ENCODE measurements at regions not wholly inside any gene's neighbourhood (a gene's known extent, or its start where the extent isn't known, plus 50 kb on each side); places are given as distances from the start of the nearest gene placed in this dataset.

DNA sequence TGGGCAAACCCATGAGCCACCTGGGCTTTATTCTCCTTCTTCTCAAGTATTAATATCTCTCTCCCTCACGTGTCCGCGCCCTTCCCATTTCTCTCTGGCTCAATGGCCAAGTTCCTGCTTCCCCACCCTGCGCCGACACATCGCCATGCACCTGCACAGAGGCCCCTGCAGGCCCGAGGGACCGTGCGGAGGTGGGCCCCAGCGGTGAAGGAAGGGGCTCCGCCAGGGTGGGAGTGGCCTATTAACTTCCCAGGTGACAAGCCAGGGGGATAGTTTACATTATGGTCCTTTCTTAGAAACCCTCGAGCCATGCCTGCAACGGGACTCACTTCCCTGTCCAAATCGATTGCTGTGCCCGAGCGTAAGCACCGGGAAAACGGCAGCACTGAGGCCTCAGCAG is 110.0 kb upstream of the ADARB2 start:
- H3K27me3 Mint-ChIP-seq = peaks cover 18% of the 10 kb centered on the region
- H3K4me1 Mint-ChIP-seq (ENCODE audit: unreplicated experiment) = no peaks in the 10 kb centered on the region
- H3K9me3 Mint-ChIP-seq = no peaks in the 10 kb centered on the region
- TF ChIP-seq, protein P1, sequence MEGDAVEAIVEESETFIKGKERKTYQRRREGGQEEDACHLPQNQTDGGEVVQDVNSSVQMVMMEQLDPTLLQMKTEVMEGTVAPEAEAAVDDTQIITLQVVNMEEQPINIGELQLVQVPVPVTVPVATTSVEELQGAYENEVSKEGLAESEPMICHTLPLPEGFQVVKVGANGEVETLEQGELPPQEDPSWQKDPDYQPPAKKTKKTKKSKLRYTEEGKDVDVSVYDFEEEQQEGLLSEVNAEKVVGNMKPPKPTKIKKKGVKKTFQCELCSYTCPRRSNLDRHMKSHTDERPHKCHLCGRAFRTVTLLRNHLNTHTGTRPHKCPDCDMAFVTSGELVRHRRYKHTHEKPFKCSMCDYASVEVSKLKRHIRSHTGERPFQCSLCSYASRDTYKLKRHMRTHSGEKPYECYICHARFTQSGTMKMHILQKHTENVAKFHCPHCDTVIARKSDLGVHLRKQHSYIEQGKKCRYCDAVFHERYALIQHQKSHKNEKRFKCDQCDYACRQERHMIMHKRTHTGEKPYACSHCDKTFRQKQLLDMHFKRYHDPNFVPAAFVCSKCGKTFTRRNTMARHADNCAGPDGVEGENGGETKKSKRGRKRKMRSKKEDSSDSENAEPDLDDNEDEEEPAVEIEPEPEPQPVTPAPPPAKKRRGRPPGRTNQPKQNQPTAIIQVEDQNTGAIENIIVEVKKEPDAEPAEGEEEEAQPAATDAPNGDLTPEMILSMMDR (conservative IDR thresholded peaks at IDR 0.05) = no peak
- H3K27ac Mint-ChIP-seq = no peak overlapping the region
- H3K4me3 Mint-ChIP-seq = no peak overlapping the region
- no peaks in the 10 kb centered on the region for H3K36me3 Mint-ChIP-seq
- no peak for DNase-seq (ENCODE audit: extremely low spot score, unreplicated experiment)

DNA sequence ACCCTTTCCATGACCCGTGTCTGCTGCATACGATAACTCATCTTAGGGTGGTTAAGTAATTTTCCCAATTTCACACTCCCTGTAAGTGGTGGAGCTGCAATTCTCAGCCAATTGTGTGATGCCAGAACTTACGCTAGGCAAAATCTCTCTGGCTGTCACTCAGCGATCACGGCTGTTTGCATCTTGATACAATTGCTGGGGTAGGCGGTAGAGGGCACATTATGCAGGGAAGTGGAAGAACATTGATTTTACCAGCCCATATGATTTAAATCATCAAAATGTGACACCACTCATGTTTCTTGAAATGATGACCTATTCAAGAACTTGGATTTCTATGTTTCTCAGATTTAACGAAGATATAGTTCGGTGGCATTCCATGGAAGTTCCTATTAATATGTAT is 108.7 kb upstream of the ADARB2 start:
- Mint-ChIP-seq H3K4me3 (no peak overlapping the region), H3K9me3 (no peaks in the 10 kb centered on the region), H3K27me3 (peaks cover 18% of the 10 kb centered on the region), H3K27ac (no peak overlapping the region), H3K4me1 (ENCODE audit: unreplicated experiment) (no peaks in the 10 kb centered on the region), H3K36me3 (no peaks in the 10 kb centered on the region)
- TF ChIP-seq, protein P1 (conservative IDR thresholded peaks at IDR 0.05) = no peak
- DNase-seq (ENCODE audit: extremely low spot score, unreplicated experiment) = no peak

DNA sequence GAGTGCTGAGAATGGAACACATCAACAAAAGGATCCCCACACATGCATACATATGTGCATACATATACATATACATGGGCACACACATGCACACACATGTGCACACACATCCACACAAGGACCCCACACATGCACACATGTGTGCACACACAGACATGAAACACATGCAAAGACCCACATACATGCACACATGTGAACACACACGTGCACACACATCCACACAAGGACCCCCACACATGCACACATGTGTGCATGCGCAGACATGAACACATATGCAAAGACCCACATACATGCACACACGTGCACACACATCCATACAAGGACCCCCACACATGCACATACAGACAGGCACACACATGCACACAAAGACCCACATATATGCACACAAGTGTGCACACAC is 104.4 kb upstream of the ADARB2 start:
- no peak overlapping the region for H3K4me3 Mint-ChIP-seq
- TF ChIP-seq, protein P1 (conservative IDR thresholded peaks at IDR 0.05) = no peak
- no peaks in the 10 kb centered on the region for H3K9me3 Mint-ChIP-seq
- no peak overlapping the region for H3K27ac Mint-ChIP-seq
- no peaks in the 10 kb centered on the region for H3K36me3 Mint-ChIP-seq
- peaks cover 23% of the 10 kb centered on the region for H3K27me3 Mint-ChIP-seq
- no peak for DNase-seq (ENCODE audit: extremely low spot score, unreplicated experiment)
- no peaks in the 10 kb centered on the region for H3K4me1 Mint-ChIP-seq (ENCODE audit: unreplicated experiment)

DNA sequence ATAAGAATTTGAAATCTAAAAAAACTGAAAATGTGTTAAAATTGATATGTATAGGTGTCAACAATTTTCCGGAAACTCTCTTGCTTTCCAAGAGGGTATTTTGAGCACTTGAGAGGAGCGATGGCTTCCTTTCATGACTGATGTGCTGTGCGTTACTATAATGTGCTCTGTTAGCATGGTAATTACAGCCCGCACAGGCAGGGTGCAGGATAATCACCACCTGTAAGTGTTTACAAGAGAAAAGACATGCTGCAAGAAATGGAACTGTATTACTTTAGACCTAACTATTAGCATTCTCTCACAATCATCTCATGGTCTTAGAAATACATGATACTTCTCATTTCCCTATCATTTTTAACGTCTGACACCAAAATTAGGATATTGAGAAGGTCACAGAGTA is 92.4 kb upstream of the ADARB2 start:
- no peak for DNase-seq (ENCODE audit: extremely low spot score, unreplicated experiment)
- H3K4me3 Mint-ChIP-seq = no peak overlapping the region
- H3K4me1 Mint-ChIP-seq (ENCODE audit: unreplicated experiment) = no peaks in the 10 kb centered on the region
- peaks cover 3% of the 10 kb centered on the region for H3K36me3 Mint-ChIP-seq
- H3K27me3 Mint-ChIP-seq = peaks cover 12% of the 10 kb centered on the region
- no peak overlapping the region for H3K27ac Mint-ChIP-seq
- H3K9me3 Mint-ChIP-seq = peaks cover 4% of the 10 kb centered on the region
- TF ChIP-seq, protein P1 (conservative IDR thresholded peaks at IDR 0.05) = no peak

DNA sequence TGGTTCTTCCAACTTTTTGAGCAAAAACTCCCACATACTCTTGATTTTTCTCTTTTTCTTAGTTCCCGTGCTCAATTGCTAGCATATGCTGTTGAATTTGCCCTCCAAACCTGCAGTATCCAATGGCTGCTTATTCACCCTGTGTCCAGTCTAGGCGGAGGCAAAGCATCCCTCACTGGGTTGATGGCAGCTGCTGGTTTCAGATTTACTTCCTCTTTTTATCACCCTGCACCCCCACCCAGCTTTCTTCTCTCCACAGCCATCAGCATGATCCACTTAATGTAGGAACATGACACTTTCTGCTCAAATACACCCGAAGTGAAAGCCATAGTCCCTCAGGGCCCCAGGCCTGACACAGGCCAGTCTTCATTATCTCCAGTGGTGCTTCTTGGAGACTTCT is 87.6 kb upstream of the ADARB2 start:
- H3K27me3 Mint-ChIP-seq = peaks cover 35% of the 10 kb centered on the region
- no peak for DNase-seq (ENCODE audit: extremely low spot score, unreplicated experiment)
- TF ChIP-seq, protein P1 (conservative IDR thresholded peaks at IDR 0.05) = no peak
- no peak overlapping the region for H3K27ac Mint-ChIP-seq
- H3K4me1 Mint-ChIP-seq (ENCODE audit: unreplicated experiment) = no peaks in the 10 kb centered on the region
- no peak overlapping the region for H3K4me3 Mint-ChIP-seq
- no peaks in the 10 kb centered on the region for H3K36me3 Mint-ChIP-seq
- H3K9me3 Mint-ChIP-seq = peaks cover 6% of the 10 kb centered on the region

DNA sequence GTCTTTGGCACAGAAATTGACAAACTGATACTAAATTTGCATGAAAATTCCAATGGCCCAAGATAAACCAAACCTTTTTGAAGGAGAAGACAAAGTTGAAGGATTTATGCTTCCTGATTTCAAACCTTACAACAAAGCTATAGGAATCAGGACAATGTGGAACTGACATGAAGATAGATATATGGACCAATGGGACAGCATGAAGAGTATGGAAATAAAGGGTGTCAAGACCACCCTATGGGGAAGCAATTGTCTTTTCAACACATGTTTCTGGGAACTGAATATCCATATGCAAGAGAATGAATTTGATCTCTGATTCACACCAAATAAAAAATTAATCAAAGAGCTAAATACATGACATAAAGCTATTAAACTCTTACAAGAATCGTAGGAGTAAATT is 77.2 kb upstream of the ADARB2 start:
- Mint-ChIP-seq H3K9me3 (peaks cover 11% of the 10 kb centered on the region), H3K27ac (no peak overlapping the region), H3K4me3 (no peak overlapping the region), H3K4me1 (ENCODE audit: unreplicated experiment) (no peaks in the 10 kb centered on the region), H3K36me3 (no peaks in the 10 kb centered on the region), H3K27me3 (no peaks in the 10 kb centered on the region)
- TF ChIP-seq, protein P1 (conservative IDR thresholded peaks at IDR 0.05) = no peak
- no peak for DNase-seq (ENCODE audit: extremely low spot score, unreplicated experiment)
